SU-DHL-6 (cell line): ENCODE measurements at regions not wholly inside any gene's neighbourhood (a gene's known extent, or its start where the extent isn't known, plus 50 kb on each side); places are given as distances from the start of the nearest gene placed in this dataset.

ENCODE experiments used
- CTCF ChIP-seq: fragments of 200-600 bp; sonication (generic); IDR thresholded peaks from one replicate; pipeline ENCODE4 v1.5.1; 2017; ENCODE audit warnings: antibody characterized with exemption, mild to moderate bottlenecking, low read length, moderate library complexity; ENCODE audit not compliant: insufficient read depth, poor library complexity, severe bottlenecking
- EZH2phosphoT487 ChIP-seq: fragments of 200-600 bp; sonication (generic), shearing (Covaris generic); conservative IDR thresholded peaks from 2 replicates; pipeline ENCODE4 v1.6.1; 2018; ENCODE audit warnings: mild to moderate bottlenecking, antibody characterized with exemption, low read length, moderate library complexity, mixed read lengths

DNA sequence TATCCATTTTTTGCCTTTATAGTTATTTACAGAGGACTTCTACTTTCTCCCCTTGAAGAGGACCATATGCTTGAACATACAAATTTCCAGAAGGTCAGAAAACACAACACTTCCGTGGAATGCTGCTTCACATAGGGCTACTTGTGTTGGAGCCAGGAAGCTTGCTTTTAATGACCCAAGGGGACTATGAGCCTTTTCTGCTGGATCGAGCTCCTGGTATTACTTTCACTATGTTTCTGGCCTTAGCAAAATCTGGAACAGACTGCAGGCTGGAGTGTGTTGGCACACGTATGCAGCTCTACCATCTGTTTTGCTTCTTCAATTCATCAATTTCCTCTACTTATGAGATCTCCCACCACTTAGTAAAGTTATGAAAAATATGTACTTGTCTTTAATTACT is 69.3 kb upstream of the CBLB start:
- TF ChIP-seq CTCF: no peak
- TF ChIP-seq EZH2phosphoT487: no peak
